ENCODE measurements at regions not wholly inside any gene's neighbourhood (a gene's known extent, or its start where the extent isn't known, plus 50 kb on each side); places are given as distances from the start of the nearest gene placed in this dataset.

- TF ChIP-seq CTCF (IDR thresholded peaks at IDR 0.05; ENCODE audit: poor library complexity, severe bottlenecking) (no peak), RAD21 (conservative IDR thresholded peaks at IDR 0.05) (no peak), REST (IDR thresholded peaks at IDR 0.05; ENCODE audit: borderline replicate concordance) (no peak), POLR2AphosphoS5 (IDR thresholded peaks at IDR 0.05) (no peak), TAF1 (IDR thresholded peaks at IDR 0.05; ENCODE audit: low read depth) (no peak), EP300 (conservative IDR thresholded peaks at IDR 0.05; ENCODE audit: poor library complexity, severe bottlenecking) (no peak), EZH2 (IDR thresholded peaks at IDR 0.05; ENCODE audit: borderline replicate concordance, insufficient read depth, low read length, poor library complexity, severe bottlenecking) (no peak), MXI1 (conservative IDR thresholded peaks at IDR 0.05; ENCODE audit: poor library complexity, severe bottlenecking) (no peak), SMC3 (conservative IDR thresholded peaks at IDR 0.05; ENCODE audit: poor library complexity) (no peak)
Measured at GRCh38 chr4:58061967-58062366, 951.8 kb upstream of the IGFBP7 start.
